Bronchial epithelial cell (primary cell): ENCODE measurements at regions not wholly inside any gene's neighbourhood (a gene's known extent, or its start where the extent isn't known, plus 50 kb on each side); places are given as distances from the start of the nearest gene placed in this dataset.
A peak's percentile ranks its signal among the peaks of the same experiment; 100 is the strongest.
"Not testable (repeated sequence)": the region's sequence is repeated elsewhere in the genome, so short reads cannot be mapped to it uniquely, and the experiment has no call there.

ENCODE experiments used
- DNase-seq: peaks from one replicate; pipeline ENCODE4 v3.0.0-alpha.2; 2010; ENCODE audit warnings: low read depth
- FAIRE-seq: peaks from 2 replicates; lab custom pipeline; 2011; peaks lifted over from hg19 to GRCh38; lab: Jason Lieb, UNC
- H3K27me3 ChIP-seq: 2 replicates; pipeline ENCODE4 v1.5.1; 2011; ENCODE audit warnings: low read length; ENCODE audit not compliant: control insufficient read depth, insufficient read depth
- H3K36me3 ChIP-seq: 2 replicates; pipeline ENCODE4 v1.5.1; 2011; ENCODE audit warnings: low read length; ENCODE audit not compliant: control insufficient read depth, insufficient read depth
- H3K4me3 ChIP-seq: 2 replicates; pipeline ENCODE4 v1.5.1; 2011; ENCODE audit warnings: mild to moderate bottlenecking, low read depth, low read length, control low read depth
- CTCF ChIP-seq: IDR thresholded peaks from 2 replicates; pipeline ENCODE4 v1.5.1; 2011; ENCODE audit warnings: mild to moderate bottlenecking, moderate library complexity, low read length, control low read depth, inconsistent platforms; ENCODE audit not compliant: insufficient read depth, severe bottlenecking

- Histone ChIP-seq H3K4me3 (no peak overlapping the region), H3K27me3 (no peaks in the 10 kb centered on the region), H3K36me3 (no peaks in the 10 kb centered on the region)
- FAIRE-seq: no peak
- no peak for DNase-seq
- TF ChIP-seq CTCF: no peak
Observed at GRCh38 chr7:25050223-25050622, 70.2 kb upstream of the OSBPL3 start.

GRCh38 chr7:25048444-25048834 lies 68.5 kb upstream of the OSBPL3 start:
- FAIRE-seq (no peak), DNase-seq (no peak)
- no peaks in the 10 kb centered on the region for H3K27me3 ChIP-seq
- no peak overlapping the region for H3K4me3 ChIP-seq
- no peak for TF ChIP-seq CTCF
- H3K36me3 ChIP-seq: no peaks in the 10 kb centered on the region

GRCh38 chr7:25047571-25048443 lies 67.8 kb upstream of the OSBPL3 start:
- not testable (repeated sequence) for FAIRE-seq, H3K4me3 ChIP-seq, DNase-seq

GRCh38 chr7:25037325-25037724 lies 57.3 kb upstream of the OSBPL3 start:
- no peak for TF ChIP-seq CTCF
- Histone ChIP-seq H3K36me3 (no peaks in the 10 kb centered on the region), H3K27me3 (no peaks in the 10 kb centered on the region), H3K4me3 (no peak overlapping the region)
- DNase-seq (peak; percentile 36), FAIRE-seq (no peak)

More at GRCh38 chr7:25047571-25048443, 67.8 kb upstream of the OSBPL3 start:
- not testable (repeated sequence) for H3K36me3 ChIP-seq, H3K27me3 ChIP-seq

GRCh38 chr7:25035274-25035673 lies 55.3 kb upstream of the OSBPL3 start:
- no peak for TF ChIP-seq CTCF
- FAIRE-seq (no peak), DNase-seq (no peak)
- H3K36me3 ChIP-seq: no peaks in the 10 kb centered on the region
- no peak overlapping the region for H3K4me3 ChIP-seq
- H3K27me3 ChIP-seq: no peaks in the 10 kb centered on the region

GRCh38 chr7:25034136-25034535 lies 54.2 kb upstream of the OSBPL3 start:
- Histone ChIP-seq H3K36me3 (no peaks in the 10 kb centered on the region), H3K4me3 (no peak overlapping the region), H3K27me3 (no peaks in the 10 kb centered on the region)
- no peak for FAIRE-seq
- TF ChIP-seq CTCF: no peak
- no peak for DNase-seq
